ENCODE measurements at regions not wholly inside any gene's neighbourhood (a gene's known extent, or its start where the extent isn't known, plus 50 kb on each side); places are given as distances from the start of the nearest gene placed in this dataset.

DNA sequence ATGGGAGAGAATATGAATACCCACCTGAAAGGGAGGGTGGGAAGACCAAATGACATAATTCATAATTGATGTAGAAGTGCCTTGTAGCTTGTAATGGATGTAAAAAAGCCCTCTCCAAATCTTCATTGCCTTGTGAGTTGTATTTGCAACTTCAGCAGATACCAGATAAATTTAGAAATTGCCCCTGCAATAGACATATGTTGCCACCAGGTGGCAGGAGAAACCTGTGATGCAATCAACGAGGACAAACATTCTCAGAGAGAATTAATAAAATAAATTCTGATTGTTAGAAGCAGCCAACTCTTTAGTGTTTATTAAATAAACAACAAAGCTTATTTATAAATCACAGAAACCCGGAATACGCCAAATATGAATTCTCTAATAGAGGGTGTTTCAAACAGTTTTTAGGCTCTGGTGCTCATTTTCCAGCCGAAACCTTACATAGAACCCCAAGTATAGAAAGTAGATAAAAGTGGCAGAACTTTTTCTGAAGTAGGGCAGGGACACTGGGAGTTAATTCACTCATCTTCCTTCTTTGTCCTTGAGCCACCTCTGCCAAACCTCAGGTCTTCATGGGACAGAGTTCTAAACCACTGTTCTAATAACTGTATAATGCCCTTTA, 147.8 kb downstream of the TMEM38B start:
- Histone ChIP-seq H3K27ac (no peak overlapping the region), H3K4me3 (no peak overlapping the region), H3K36me3 (no peaks in the 10 kb centered on the region), H3K4me1 (no peaks in the 10 kb centered on the region), H3K27me3 (no peaks in the 10 kb centered on the region), H3K9me3 (no peaks in the 10 kb centered on the region)
- TF ChIP-seq EP300 (IDR thresholded peaks at IDR 0.05), result no peak
- TF ChIP-seq, protein P1, sequence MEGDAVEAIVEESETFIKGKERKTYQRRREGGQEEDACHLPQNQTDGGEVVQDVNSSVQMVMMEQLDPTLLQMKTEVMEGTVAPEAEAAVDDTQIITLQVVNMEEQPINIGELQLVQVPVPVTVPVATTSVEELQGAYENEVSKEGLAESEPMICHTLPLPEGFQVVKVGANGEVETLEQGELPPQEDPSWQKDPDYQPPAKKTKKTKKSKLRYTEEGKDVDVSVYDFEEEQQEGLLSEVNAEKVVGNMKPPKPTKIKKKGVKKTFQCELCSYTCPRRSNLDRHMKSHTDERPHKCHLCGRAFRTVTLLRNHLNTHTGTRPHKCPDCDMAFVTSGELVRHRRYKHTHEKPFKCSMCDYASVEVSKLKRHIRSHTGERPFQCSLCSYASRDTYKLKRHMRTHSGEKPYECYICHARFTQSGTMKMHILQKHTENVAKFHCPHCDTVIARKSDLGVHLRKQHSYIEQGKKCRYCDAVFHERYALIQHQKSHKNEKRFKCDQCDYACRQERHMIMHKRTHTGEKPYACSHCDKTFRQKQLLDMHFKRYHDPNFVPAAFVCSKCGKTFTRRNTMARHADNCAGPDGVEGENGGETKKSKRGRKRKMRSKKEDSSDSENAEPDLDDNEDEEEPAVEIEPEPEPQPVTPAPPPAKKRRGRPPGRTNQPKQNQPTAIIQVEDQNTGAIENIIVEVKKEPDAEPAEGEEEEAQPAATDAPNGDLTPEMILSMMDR (IDR thresholded peaks at IDR 0.05), result peak; percentile 45 to 60 (median 46)
- TF ChIP-seq POLR2AphosphoS5 (IDR thresholded peaks at IDR 0.05), result no peak
- TF ChIP-seq POLR2A (IDR thresholded peaks at IDR 0.05), result no peak
- ATAC-seq, result no peak
- WGBS, 2 donors (ENCODE audit: low coverage in 1 of 2), result 47% methylated on average over 4 of the region's 4 CpGs

DNA sequence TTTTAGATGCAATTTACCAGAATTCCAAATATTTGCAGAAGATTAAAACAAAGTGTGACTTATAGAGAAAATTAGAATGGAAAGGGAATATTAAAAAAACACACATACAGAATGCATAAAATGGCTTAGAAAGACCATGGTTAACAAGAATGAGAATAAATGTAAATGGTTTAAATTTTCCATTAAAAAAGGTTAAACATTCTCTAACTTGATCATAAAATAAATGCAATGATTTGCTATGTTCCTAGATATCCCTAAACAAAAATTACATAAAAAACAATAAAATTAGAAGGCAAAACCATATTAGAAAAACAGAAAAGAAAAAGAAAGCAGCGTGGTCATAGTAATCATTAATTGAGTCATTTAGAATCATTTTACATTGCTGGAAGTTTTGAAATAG, 152.5 kb downstream of the TMEM38B start:
- Histone ChIP-seq H3K27me3 (no peaks in the 10 kb centered on the region), H3K4me1 (no peaks in the 10 kb centered on the region), H3K9me3 (no peaks in the 10 kb centered on the region), H3K36me3 (no peaks in the 10 kb centered on the region), H3K27ac (no peak overlapping the region), H3K4me3 (no peak overlapping the region)
- 62 to 92% methylated on average over 1 of the region's 1 CpG for WGBS, 2 donors (ENCODE audit: low coverage in 1 of 2)
- ATAC-seq, result no peak
- TF ChIP-seq, protein P1 (IDR thresholded peaks at IDR 0.05), result no peak
- TF ChIP-seq POLR2A (IDR thresholded peaks at IDR 0.05) (no peak), EP300 (IDR thresholded peaks at IDR 0.05) (no peak), POLR2AphosphoS5 (IDR thresholded peaks at IDR 0.05) (no peak)

DNA sequence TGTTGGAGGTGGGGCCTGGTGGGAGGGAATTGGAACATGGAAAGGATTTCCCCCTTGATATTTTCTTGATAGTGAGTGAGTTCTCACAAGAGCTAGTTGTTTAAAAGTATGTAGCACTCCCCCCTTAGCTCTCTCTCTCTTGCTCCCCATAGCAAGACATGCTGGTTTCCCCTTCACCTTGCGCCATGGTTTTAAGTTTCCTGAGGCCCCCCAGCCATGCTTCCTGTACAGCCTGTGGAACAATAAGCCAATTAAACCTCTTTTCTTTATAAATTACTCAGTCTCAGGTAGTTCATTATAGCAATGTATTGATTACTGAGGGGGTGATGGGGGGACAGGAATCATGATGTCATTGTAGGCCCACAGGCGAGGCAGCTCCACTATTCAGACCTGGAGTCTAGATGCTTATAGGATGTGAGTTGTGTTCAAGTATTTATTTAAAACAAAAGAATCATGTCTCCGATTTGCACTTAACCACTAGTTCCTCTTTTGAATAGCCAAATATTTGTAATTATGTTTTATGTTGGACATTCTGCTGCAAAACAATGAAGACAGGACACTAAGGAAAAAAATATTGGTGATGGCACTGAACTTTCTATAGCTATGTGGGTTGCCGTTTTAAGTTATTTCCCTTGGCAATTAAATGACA, 156.6 kb downstream of the TMEM38B start:
- no peak for TF ChIP-seq POLR2A (IDR thresholded peaks at IDR 0.05)
- TF ChIP-seq EP300 (IDR thresholded peaks at IDR 0.05), result no peak
- TF ChIP-seq, protein P1 (IDR thresholded peaks at IDR 0.05), result no peak
- TF ChIP-seq POLR2AphosphoS5 (IDR thresholded peaks at IDR 0.05), result no peak
- Histone ChIP-seq H3K4me1 (no peaks in the 10 kb centered on the region), H3K9me3 (no peaks in the 10 kb centered on the region), H3K27me3 (no peaks in the 10 kb centered on the region), H3K4me3 (no peak overlapping the region), H3K27ac (no peak overlapping the region), H3K36me3 (no peaks in the 10 kb centered on the region)
- no peak for ATAC-seq
- WGBS, 2 donors (ENCODE audit: low coverage in 1 of 2), result 79 to 83% methylated on average over 4 of the region's 4 CpGs

DNA sequence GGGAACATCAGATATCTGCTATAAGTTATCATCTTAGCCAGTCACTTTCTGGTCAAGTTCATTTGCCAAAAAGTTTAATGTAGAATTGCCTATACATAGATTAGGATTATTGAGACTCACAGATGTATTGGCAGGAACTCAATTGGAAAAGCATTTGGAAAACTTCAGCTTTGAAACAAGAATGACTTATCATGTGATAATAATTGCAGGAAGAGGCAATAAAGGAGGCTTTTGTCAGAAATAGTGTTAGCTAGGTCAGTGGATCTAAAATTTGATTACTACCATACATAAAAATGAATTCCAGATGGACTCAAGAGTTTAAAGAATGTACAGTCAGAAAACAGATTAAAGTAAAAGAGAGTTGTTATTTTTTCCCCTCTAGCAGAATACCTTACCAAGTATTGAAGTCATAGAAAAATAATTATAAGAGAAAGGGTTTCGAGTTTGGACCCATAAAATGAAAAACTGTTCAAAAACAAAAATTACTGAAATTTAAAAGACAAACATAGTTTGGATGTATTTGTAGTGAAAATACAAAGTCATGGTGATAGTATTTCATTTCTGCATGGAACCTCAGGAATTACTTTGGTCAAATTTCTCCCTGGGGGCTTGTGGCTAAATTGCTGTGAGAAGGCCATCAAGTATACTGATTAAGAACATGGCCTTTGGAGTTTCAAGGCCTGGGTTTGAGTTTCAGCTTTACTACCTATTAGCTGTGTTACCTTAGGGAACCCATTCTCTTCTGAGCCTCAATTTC, 159.9 kb downstream of the TMEM38B start:
- Histone ChIP-seq H3K4me3 (no peak overlapping the region), H3K36me3 (no peaks in the 10 kb centered on the region), H3K9me3 (no peaks in the 10 kb centered on the region), H3K27ac (no peak overlapping the region), H3K27me3 (no peaks in the 10 kb centered on the region), H3K4me1 (no peaks in the 10 kb centered on the region)
- no peak for ATAC-seq
- 50 to 83% methylated on average over 1 of the region's 1 CpG for WGBS, 2 donors (ENCODE audit: low coverage in 1 of 2)
- no peak for TF ChIP-seq EP300 (IDR thresholded peaks at IDR 0.05)

DNA sequence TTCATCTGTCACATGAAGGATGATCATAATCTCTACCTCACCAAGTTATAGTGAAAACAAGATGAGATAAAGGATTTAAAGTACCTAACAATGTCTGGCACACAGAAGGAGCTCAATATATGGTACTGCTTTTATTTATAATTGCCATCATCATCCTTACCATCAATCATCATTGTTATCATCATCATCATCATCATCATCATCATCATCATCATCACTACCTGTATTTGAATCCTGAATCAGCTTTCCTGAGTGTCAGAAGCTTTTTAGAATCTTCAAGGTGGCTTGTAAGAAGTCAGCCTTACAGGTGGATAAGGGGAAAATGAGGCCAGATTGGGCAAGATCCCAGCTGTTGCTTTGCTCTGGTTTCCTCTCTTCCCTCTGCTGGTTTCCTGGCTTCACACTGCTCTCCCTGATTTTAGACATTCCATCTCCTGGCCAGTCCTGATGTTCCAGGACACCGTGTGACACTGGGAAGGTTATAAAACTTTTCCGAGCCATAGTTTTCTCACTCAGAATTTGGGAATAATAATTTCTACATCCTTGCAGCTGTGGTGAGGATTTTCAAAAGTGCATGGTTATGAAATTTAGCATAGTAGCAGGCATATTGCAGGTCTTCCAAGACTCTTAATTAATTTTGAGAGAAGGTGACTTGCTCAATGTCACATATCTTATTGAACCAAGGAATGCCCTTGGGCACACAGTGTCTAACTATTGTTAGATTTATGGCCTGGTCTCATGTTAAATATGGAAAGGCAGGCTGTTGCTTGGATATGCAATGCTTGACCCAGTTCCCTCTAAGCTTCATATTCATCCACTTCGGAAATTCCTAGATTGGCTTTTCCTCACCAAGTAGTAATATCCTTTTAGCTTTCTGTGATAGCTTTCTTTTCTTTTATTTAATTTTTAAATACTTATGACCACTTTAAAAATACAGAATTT, 160.7 kb downstream of the TMEM38B start:
- TF ChIP-seq, protein P1 (IDR thresholded peaks at IDR 0.05), result no peak
- TF ChIP-seq EP300 (IDR thresholded peaks at IDR 0.05) (no peak), POLR2A (IDR thresholded peaks at IDR 0.05) (no peak), POLR2AphosphoS5 (IDR thresholded peaks at IDR 0.05) (no peak)
- Histone ChIP-seq H3K36me3 (no peaks in the 10 kb centered on the region), H3K27ac (no peak overlapping the region), H3K4me3 (no peak overlapping the region), H3K27me3 (no peaks in the 10 kb centered on the region), H3K4me1 (no peaks in the 10 kb centered on the region), H3K9me3 (no peaks in the 10 kb centered on the region)
- WGBS, 2 donors (ENCODE audit: low coverage in 1 of 2), result 54% methylated on average over 2 to 3 of the region's 3 CpGs
- ATAC-seq, result no peak
